ENCODE measurements at regions not wholly inside any gene's neighbourhood (a gene's known extent, or its start where the extent isn't known, plus 50 kb on each side); places are given as distances from the start of the nearest gene placed in this dataset.

DNA sequence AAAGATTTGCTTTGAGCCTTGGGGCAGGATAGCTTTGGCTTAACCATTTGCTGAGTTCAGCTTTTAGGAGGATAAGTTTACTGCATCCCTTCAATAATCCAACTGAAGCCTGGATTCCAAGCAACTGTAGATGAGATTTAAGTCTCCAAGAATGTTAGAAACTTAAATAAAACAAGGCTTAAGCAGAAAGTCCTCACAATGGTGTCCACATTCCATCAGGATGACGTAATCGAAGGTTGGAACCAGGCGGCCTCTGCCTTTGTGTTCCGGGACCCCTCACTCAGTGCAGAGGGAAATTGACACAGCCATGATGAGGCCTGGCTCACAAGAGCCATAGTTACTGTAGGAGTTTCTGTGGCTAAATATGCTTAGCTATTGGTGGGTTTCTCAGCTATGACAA, 260.4 kb downstream of the LPIN1 start:
- Histone ChIP-seq H3K27me3 (no peaks in the 10 kb centered on the region), H3K27ac (no peak overlapping the region), H3K4me1 (peaks cover 0 to 5% (median 0%) of the 10 kb centered on the region in 4 donors), H3K9me3 (no peaks in the 10 kb centered on the region), H3K36me3 (no peaks in the 10 kb centered on the region), H3K4me3 (no peak overlapping the region)
- no peak for TF ChIP-seq POLR2A (IDR thresholded peaks at IDR 0.05)
- no peak for TF ChIP-seq CTCF (IDR thresholded peaks at IDR 0.05)
- DNase-seq, result no peak

DNA sequence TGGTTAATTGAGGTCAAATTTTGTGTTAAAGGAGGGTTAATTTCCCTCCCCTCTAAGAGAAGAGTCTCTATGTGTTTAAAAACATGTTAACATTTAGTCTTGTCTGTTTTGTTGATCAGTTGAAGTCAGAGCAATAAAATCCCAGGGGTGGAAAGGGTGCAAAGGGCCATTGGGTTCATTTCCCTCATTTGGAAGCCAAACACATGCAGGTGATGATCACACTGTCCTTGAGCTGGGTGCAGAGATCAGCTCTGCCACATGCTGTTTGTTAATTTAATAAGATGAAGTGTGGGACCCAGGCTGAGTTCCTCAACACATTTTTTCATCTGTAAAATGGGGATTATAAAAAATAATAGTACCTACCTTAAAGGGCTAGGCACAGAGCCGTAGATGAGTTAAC, 260.9 kb downstream of the LPIN1 start:
- no peak for DNase-seq
- Histone ChIP-seq H3K27ac (no peak overlapping the region), H3K27me3 (no peaks in the 10 kb centered on the region), H3K9me3 (no peaks in the 10 kb centered on the region), H3K36me3 (no peaks in the 10 kb centered on the region), H3K4me1 (peaks cover 0 to 5% (median 0%) of the 10 kb centered on the region in 4 donors), H3K4me3 (no peak overlapping the region)
- no peak for TF ChIP-seq CTCF (IDR thresholded peaks at IDR 0.05)
- no peak for TF ChIP-seq POLR2A (IDR thresholded peaks at IDR 0.05)

- H3K27me3 ChIP-seq, result no peaks in the 10 kb centered on the region
- no peak overlapping the region for H3K27ac ChIP-seq
- H3K9me3 ChIP-seq, result no peaks in the 10 kb centered on the region
- H3K4me1 ChIP-seq, result peaks cover 0 to 5% (median 0%) of the 10 kb centered on the region in 4 donors
- H3K36me3 ChIP-seq, result no peaks in the 10 kb centered on the region
- TF ChIP-seq POLR2A (IDR thresholded peaks at IDR 0.05) (no peak), CTCF (IDR thresholded peaks at IDR 0.05) (no peak)
- no peak overlapping the region for H3K4me3 ChIP-seq
- DNase-seq, result no peak
Observed at GRCh38 chr2:12008425-12009061, 262.1 kb downstream of the LPIN1 start.

DNA sequence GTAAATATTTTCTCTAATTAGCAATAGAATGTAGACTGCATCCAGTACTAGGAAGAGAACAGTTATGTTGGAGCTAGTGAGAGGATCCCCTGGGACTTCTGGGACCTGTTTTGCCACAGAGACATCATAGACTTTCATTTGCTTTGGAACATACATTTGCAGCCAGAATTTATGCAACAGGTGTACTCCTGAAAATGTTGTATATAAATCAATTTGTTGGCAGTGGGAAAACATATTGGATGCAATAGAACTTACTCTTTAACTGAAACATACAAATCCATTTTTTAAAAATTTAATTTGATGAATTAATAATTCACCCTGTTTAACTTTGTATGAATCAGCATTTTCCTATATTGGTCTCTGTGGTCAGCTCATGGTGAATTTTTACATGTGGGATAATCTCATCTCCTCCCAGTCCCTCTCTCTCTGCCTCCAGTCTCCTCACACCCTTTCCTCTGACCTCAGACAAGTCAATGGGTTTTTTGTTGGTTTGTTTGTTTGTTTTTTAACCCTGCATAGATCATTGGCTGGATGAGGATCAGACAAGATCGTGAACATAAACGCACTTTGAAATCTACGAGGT, 263.0 kb downstream of the LPIN1 start:
- TF ChIP-seq POLR2A (IDR thresholded peaks at IDR 0.05) (no peak), CTCF (IDR thresholded peaks at IDR 0.05) (no peak)
- Histone ChIP-seq H3K4me1 (peaks cover 0 to 5% (median 0%) of the 10 kb centered on the region in 4 donors), H3K36me3 (no peaks in the 10 kb centered on the region), H3K27me3 (no peaks in the 10 kb centered on the region), H3K9me3 (no peaks in the 10 kb centered on the region), H3K4me3 (no peak overlapping the region), H3K27ac (no peak overlapping the region)
- DNase-seq, result no peak

DNA sequence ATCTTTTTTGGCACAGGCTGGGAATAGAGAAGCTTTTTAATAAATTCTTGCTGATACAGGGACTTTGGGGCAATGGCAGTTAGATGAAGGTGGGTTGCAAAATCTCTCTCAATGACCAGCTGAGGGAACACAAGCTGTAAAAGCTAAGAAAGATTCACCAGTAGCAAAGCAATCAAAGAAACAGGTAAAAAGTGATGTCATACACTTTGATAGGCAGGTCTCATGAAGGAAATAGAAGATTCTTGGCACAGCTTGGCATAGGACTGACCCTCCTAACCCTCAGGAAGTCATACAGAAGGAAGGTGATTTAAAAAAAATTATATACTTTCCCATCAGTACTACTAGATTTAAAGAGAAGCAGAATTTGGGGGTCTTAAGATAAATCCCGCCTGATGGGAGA, 263.6 kb downstream of the LPIN1 start:
- no peak for TF ChIP-seq CTCF (IDR thresholded peaks at IDR 0.05)
- DNase-seq, result no peak
- H3K4me1 ChIP-seq, result peaks cover 0 to 5% (median 0%) of the 10 kb centered on the region in 4 donors

More for the DNA sequence above, 263.6 kb downstream of the LPIN1 start:
- Histone ChIP-seq H3K27me3 (no peaks in the 10 kb centered on the region), H3K36me3 (no peaks in the 10 kb centered on the region), H3K27ac (no peak overlapping the region), H3K4me3 (no peak overlapping the region), H3K9me3 (no peaks in the 10 kb centered on the region)

All from Peyer's patch (tissue), 4 donors.